Kidney (tissue), 13 donors: ENCODE measurements at regions not wholly inside any gene's neighbourhood (a gene's known extent, or its start where the extent isn't known, plus 50 kb on each side); places are given as distances from the start of the nearest gene placed in this dataset.
"Not testable (repeated sequence)": the region's sequence is repeated elsewhere in the genome, so short reads cannot be mapped to it uniquely, and the experiment has no call there.

ENCODE experiments used
- DNase-seq, 5 donors: peaks; one replicate each; pipeline ENCODE4 v3.0.0-alpha.2; 2013 to 2020
- FAIRE-seq: peaks from 2 replicates; lab custom pipeline; 2012; peaks lifted over from hg19 to GRCh38; lab: Jason Lieb, UNC
- H3K27ac ChIP-seq, 2 donors: one replicate each; pipeline ENCODE4 v1.7.0; 2013; ENCODE audit warnings: low read depth in 2 of 2, low read length in 2 of 2, inconsistent platforms in 1 of 2
- H3K27me3 ChIP-seq: one replicate; pipeline ENCODE4 v1.7.1; 2013; ENCODE audit warnings: low read length, inconsistent platforms; ENCODE audit not compliant: control insufficient read depth, insufficient read depth
- H3K36me3 ChIP-seq, 3 donors: one replicate each; pipeline versions ENCODE4 v1.7.0 to v1.7.1; 2013; ENCODE audit warnings: low read length in 3 of 3, control low read depth in 1 of 3, inconsistent platforms in 1 of 3; ENCODE audit not compliant: insufficient read depth in 3 of 3, control insufficient read depth in 2 of 3
- H3K4me1 ChIP-seq, 3 donors: one replicate each; pipeline versions ENCODE4 v1.7.0 to v1.7.1; 2013; ENCODE audit warnings: low read length in 3 of 3, inconsistent platforms in 1 of 3, low read depth in 1 of 3; ENCODE audit not compliant: control insufficient read depth in 2 of 3, insufficient read depth in 2 of 3
- H3K4me3 ChIP-seq, 3 donors: one replicate each; pipeline versions ENCODE4 v1.7.0 to v1.8.1; 2013; ENCODE audit warnings: low read length in 3 of 3, control low read depth in 1 of 3, inconsistent platforms in 1 of 3
- H3K9ac ChIP-seq, 3 donors: one replicate each; pipeline versions ENCODE4 v1.7.0 to v1.7.1; 2013; ENCODE audit warnings: low read length in 3 of 3, control low read depth in 1 of 3, inconsistent platforms in 1 of 3
- H3K9me3 ChIP-seq, 3 donors: one replicate each; pipeline versions ENCODE4 v1.7.0 to v1.7.1; 2013; ENCODE audit warnings: low read length in 3 of 3, control low read depth in 1 of 3, inconsistent platforms in 1 of 3; ENCODE audit not compliant: control insufficient read depth in 2 of 3, insufficient read depth in 1 of 3
- CTCF ChIP-seq: IDR thresholded peaks from 3 replicates; pipeline ENCODE4 v1.5.1; 2012; ENCODE audit warnings: mild to moderate bottlenecking, moderate library complexity, borderline replicate concordance; ENCODE audit not compliant: insufficient read depth; ENCODE audit errors: extremely low read depth
- intact Hi-C: fragments of 100-400 bp; cut with DNase I; formaldehyde crosslinking; loops from one replicate; pipeline ENCODE4 v1.11.1; 2022
- donor health status: control.
- donor health status: control.
- donor health status: control.
- donor health status: control.
- donor health status: control.
- donor health status: DM: yes; HTN: yes; CAD: no.
- donor health status: Normal renal cell carcinoma (clear cell type).

- DNase-seq (peak in 1 of 5 donors; percentile 0), FAIRE-seq (peak; percentile 8)
- no peaks in the 10 kb centered on the region for H3K36me3 ChIP-seq
- no peaks in the 10 kb centered on the region for H3K27me3 ChIP-seq
- no peak overlapping the region for H3K27ac ChIP-seq
- no peak overlapping the region for H3K9ac ChIP-seq
- H3K9me3 ChIP-seq, result no peaks in the 10 kb centered on the region
- H3K4me1 ChIP-seq, result no peaks in the 10 kb centered on the region
- H3K4me3 ChIP-seq, result no peak overlapping the region
- TF ChIP-seq CTCF, result no peak
- intact Hi-C loops, result no loop called here
These were observed 109.9 kb upstream of the FAM47C start for GRCh38 chrX:36898301-36898700.

GRCh38 chrX:36904561-36904960, 103.6 kb upstream of the FAM47C start:
- H3K27ac ChIP-seq, H3K36me3 ChIP-seq, H3K9ac ChIP-seq, H3K4me3 ChIP-seq, intact Hi-C loops, H3K4me1 ChIP-seq, DNase-seq, FAIRE-seq, H3K27me3 ChIP-seq, H3K9me3 ChIP-seq: not testable (repeated sequence)

GRCh38 chrX:36908801-36909675, 99.1 kb upstream of the FAM47C start:
- Histone ChIP-seq H3K27me3 (no peaks in the 10 kb centered on the region), H3K36me3 (no peaks in the 10 kb centered on the region), H3K4me3 (no peak overlapping the region), H3K9ac (no peak overlapping the region), H3K4me1 (no peaks in the 10 kb centered on the region), H3K9me3 (no peaks in the 10 kb centered on the region), H3K27ac (no peak overlapping the region)
- intact Hi-C loops, result no loop called here
- DNase-seq, result peak in 2 of 5 donors; percentile 14 to 19
- peak; percentile 99 for FAIRE-seq
- peak; percentile 13 for TF ChIP-seq CTCF

- H3K27me3 ChIP-seq, result no peaks in the 10 kb centered on the region
- no peak overlapping the region for H3K9ac ChIP-seq
- intact Hi-C loops, result no loop called here
- no peak overlapping the region for H3K4me3 ChIP-seq
- no peaks in the 10 kb centered on the region for H3K36me3 ChIP-seq
- no peak for TF ChIP-seq CTCF
- no peaks in the 10 kb centered on the region for H3K4me1 ChIP-seq
- FAIRE-seq (peak; percentile 74), DNase-seq (peak in 2 of 5 donors; percentile 31 to 64)
- no peak overlapping the region for H3K27ac ChIP-seq
- no peaks in the 10 kb centered on the region for H3K9me3 ChIP-seq
These were observed 98.5 kb upstream of the FAM47C start for GRCh38 chrX:36909676-36910030.
